K562 (cell line): ENCODE measurements at regions not wholly inside any gene's neighbourhood (a gene's known extent, or its start where the extent isn't known, plus 50 kb on each side); places are given as distances from the start of the nearest gene placed in this dataset.

Experiments
- ATAC-seq: fragments of 200-7000 bp; cut with Tn5 transposase; 3 replicates; pipeline ENCODE4 v1.9.1; 2020; ENCODE audit warnings: moderate library complexity
- BruUV-seq: library from RNA; stranded (reverse); fragments of 400-500 nt; replicated peaks from 2 replicates; lab custom pipeline; 2021; lab: Mats Ljungman, UMichigan
- CTCF ChIA-PET: fragments of 300-600 bp; formaldehyde crosslinking; extraction: SDS; loops from one replicate; lab custom pipeline; 2021; ENCODE audit warnings: low intra/inter-chr PET ratio; lab: Yijun Ruan, JAX
- POLR2A ChIA-PET: fragments of 300-600, 350-650 bp; sonication (Branson Sonifier 250); formaldehyde crosslinking; extraction: SDS; loops from one replicate; lab custom pipeline; 2021; ENCODE audit warnings: antibody characterized with exemption, inconsistent platforms; lab: Yijun Ruan, JAX
- DNase-seq, 4 experiments: peaks; one replicate each; pipeline versions ENCODE4 v3.0.0 to v3.0.0-alpha.2; 2011 to 2018; ENCODE audit warnings: low spot score in 3 of 4, mixed read lengths in 3 of 4; ENCODE audit errors: extremely low read depth in 1 of 4
- FAIRE-seq: peaks from 2 replicates; lab custom pipeline; 2011; peaks lifted over from hg19 to GRCh38; lab: Jason Lieb, UNC
- H2AFZ ChIP-seq: 2 replicates; pipeline ENCODE4 v1.6.0; 2011; ENCODE audit warnings: low read depth, low read length, control low read depth, inconsistent platforms
- H3K27ac ChIP-seq: fragments of 200-600 bp; 3 replicates; pipeline ENCODE4 v1.8.0; 2011; ENCODE audit warnings: low read depth, mild to moderate bottlenecking, control low read depth, inconsistent platforms, low read length, moderate library complexity, mixed read lengths; ENCODE audit errors: extremely low read depth
- H3K27me3 ChIP-seq, 2 experiments: fragments of 300-600 bp in 1 of 2; 2 replicates in 1 of 2; 3 replicates in 1 of 2; pipeline versions ENCODE4 v1.6.0 to v1.8.0; 2011; ENCODE audit warnings: inconsistent platforms in 2 of 2, low read length in 2 of 2, mild to moderate bottlenecking in 1 of 2, mixed read lengths in 1 of 2, moderate library complexity in 1 of 2; ENCODE audit not compliant: control insufficient read depth in 2 of 2, insufficient read depth in 2 of 2
- H3K36me3 ChIP-seq: fragments of 300-600 bp; 3 replicates; pipeline ENCODE4 v1.8.0; 2011; ENCODE audit warnings: mild to moderate bottlenecking, low read length, inconsistent platforms; ENCODE audit not compliant: control insufficient read depth, insufficient read depth
- H3K4me1 ChIP-seq, 2 experiments: fragments of 200-600 bp in 1 of 2; replicated peaks in 1 of 2; 2 replicates in 1 of 2; 3 replicates in 1 of 2; pipeline versions ENCODE4 v1.5.1 to v1.8.0; 2011; ENCODE audit warnings: inconsistent platforms in 2 of 2, low read length in 2 of 2, mild to moderate bottlenecking in 1 of 2, mixed read lengths in 1 of 2, moderate library complexity in 1 of 2; ENCODE audit not compliant: control insufficient read depth in 2 of 2, insufficient read depth in 2 of 2
- H3K4me2 ChIP-seq: 2 replicates; pipeline ENCODE4 v1.6.1; 2011; ENCODE audit warnings: low read length, control low read depth, inconsistent platforms, mixed read lengths; ENCODE audit not compliant: insufficient read depth
- H3K4me3 ChIP-seq: fragments of 200-600 bp; sonication (generic), shearing (Covaris generic); 2 replicates; pipeline ENCODE4 v1.5.1; 2016; ENCODE audit warnings: control low read depth, inconsistent platforms
- H3K79me2 ChIP-seq: fragments of 200-600 bp; 3 replicates; pipeline ENCODE4 v1.8.0; 2011; ENCODE audit warnings: low read length, inconsistent platforms; ENCODE audit not compliant: control insufficient read depth, insufficient read depth
- H3K9ac ChIP-seq, 2 experiments: 2 replicates each; pipeline versions ENCODE4 v1.6.0 to v1.6.1; 2011; ENCODE audit warnings: low read depth in 2 of 2, low read length in 2 of 2, control low read depth in 1 of 2, inconsistent platforms in 1 of 2, mild to moderate bottlenecking in 1 of 2, mixed read lengths in 1 of 2; ENCODE audit not compliant: insufficient read depth in 1 of 2
- H3K9me1 ChIP-seq: one replicate; pipeline ENCODE4 v1.6.0; 2011; ENCODE audit warnings: inconsistent platforms, mild to moderate bottlenecking, low read length, moderate library complexity; ENCODE audit not compliant: control insufficient read depth, insufficient read depth
- H3K9me3 ChIP-seq: replicated peaks from 2 replicates; pipeline ENCODE4 v1.5.1; 2011; ENCODE audit warnings: low read depth, low read length, inconsistent platforms; ENCODE audit not compliant: control insufficient read depth, insufficient read depth
- H4K20me1 ChIP-seq: replicated peaks from 2 replicates; pipeline ENCODE4 v1.6.1; 2011; ENCODE audit warnings: low read length, inconsistent platforms, mixed read lengths; ENCODE audit not compliant: control insufficient read depth, insufficient read depth
- MCM2 ChIP-seq: fragments of 450-650 bp; IDR thresholded peaks from 2 replicates; pipeline ENCODE4 v1.6.1; 2017; ENCODE audit warnings: low read depth, mild to moderate bottlenecking
- ZNF696 ChIP-seq: fragments of 250-450 bp; sonication (Bioruptor Pico); conservative IDR thresholded peaks from 2 replicates; pipeline ENCODE4 v1.4.0; 2020; ENCODE audit warnings: mild to moderate bottlenecking, moderate library complexity
- ZNF717 ChIP-seq: fragments of 250-450 bp; sonication (Bioruptor Pico); IDR thresholded peaks from 2 replicates; pipeline ENCODE4 v1.5.0; 2021
- WGBS: fragments of 100-300 bp; shearing (Covaris generic); methylation state at CpG from one replicate; pipeline ENCODE4 v1.1.6; 2016; ENCODE audit warnings: low coverage, mixed read lengths; ENCODE audit not compliant: insufficient coverage; ENCODE audit errors: missing lambda C conversion rate; 5-methylcytosine and 5-hydroxymethylcytosine counted together
- in situ Hi-C: fragments of 300-500 bp; cut with MboI; formaldehyde crosslinking; loops from 4 replicates; pipeline ENCODE4 v1.15.0; 2018; ENCODE audit warnings: inconsistent platforms, mixed read lengths
- intact Hi-C: fragments of 100-400 bp; cut with micrococcal nuclease; formaldehyde crosslinking; loops from 2 replicates; pipeline ENCODE4 v1.14.2; 2022
- TF ChIP-seq, protein P1 (sequence below): sonication (generic); formaldehyde crosslinking; IDR thresholded peaks from 2 replicates; pipeline ENCODE4 v1.8.0; 2022; ENCODE audit warnings: missing genetic modification reagents, mild to moderate bottlenecking, moderate library complexity, borderline replicate concordance
- TF ChIP-seq, protein P2 (sequence below): sonication (generic); formaldehyde crosslinking; IDR thresholded peaks from 2 replicates; pipeline ENCODE4 v1.8.1; 2023; ENCODE audit warnings: missing genetic modification reagents, mild to moderate bottlenecking, borderline replicate concordance
- TF ChIP-seq, protein P3 (sequence below): fragments of 250-450 bp; sonication (Bioruptor Pico); IDR thresholded peaks from 2 replicates; pipeline ENCODE4 v1.4.0; 2020; ENCODE audit warnings: mild to moderate bottlenecking
- TF ChIP-seq, protein P4 (sequence below): fragments of 450-650 bp; IDR thresholded peaks from 2 replicates; pipeline ENCODE4 v1.6.1; 2016; ENCODE audit warnings: mild to moderate bottlenecking
- TF ChIP-seq, protein P5 (sequence below): sonication (generic); formaldehyde crosslinking; IDR thresholded peaks from 2 replicates; pipeline ENCODE4 v1.8.0; 2023; ENCODE audit warnings: mild to moderate bottlenecking, missing genetic modification reagents
- TF ChIP-seq, protein P6 (sequence below): sonication (generic); formaldehyde crosslinking; IDR thresholded peaks from 2 replicates; pipeline ENCODE4 v1.8.1; 2023; ENCODE audit warnings: mild to moderate bottlenecking, missing genetic modification reagents

DNA sequence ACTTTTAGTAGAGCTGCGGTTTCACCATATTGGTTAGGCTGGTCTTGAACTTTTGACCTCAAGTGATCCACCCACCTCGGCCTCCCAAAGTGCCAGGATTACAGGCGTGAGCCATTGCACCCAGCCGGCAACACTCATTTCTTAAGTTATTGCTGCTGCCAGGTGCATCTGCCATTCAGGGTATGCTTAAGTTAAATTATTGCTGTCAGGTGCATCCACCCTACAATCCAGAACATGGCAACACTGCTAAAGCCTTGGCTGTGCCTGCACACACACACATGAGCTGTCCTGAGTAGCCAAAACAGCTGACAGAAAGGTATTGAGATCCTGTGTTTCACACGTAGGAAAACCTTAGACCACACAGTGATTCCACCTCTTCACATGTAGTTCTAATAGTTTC, 148.2 kb downstream of the FAM161A start:
- in situ Hi-C loops, result no loop called here
- intact Hi-C loops, result no loop called here
- FAIRE-seq (no peak), ATAC-seq (no peak), DNase-seq (no peak)
- Histone ChIP-seq H3K4me3 (no peak overlapping the region), H3K27me3 (peaks cover 1 to 8% of the 10 kb centered on the region in 2 experiments; a peak in 4 of 5 replicates), H2AFZ (no peak overlapping the region), H3K4me1 (peaks cover 0 to 3% of the 10 kb centered on the region in 2 experiments; a peak in 1 of 5 replicates), H3K36me3 (no peaks in the 10 kb centered on the region), H3K79me2 (no peaks in the 10 kb centered on the region), H4K20me1 (no peaks in the 10 kb centered on the region), H3K4me2 (no peak overlapping the region), H3K9me1 (no peaks in the 10 kb centered on the region), H3K9me3 (no peaks in the 10 kb centered on the region), H3K27ac (no peak overlapping the region), H3K9ac (no peak overlapping the region)
- CTCF ChIA-PET, result no interaction called here
- no TSS peak for BruUV-seq
- POLR2A ChIA-PET, result no interaction called here
- WGBS, result 12% methylated on average over 5 of the region's 5 CpGs
- TF ChIP-seq, protein P1, sequence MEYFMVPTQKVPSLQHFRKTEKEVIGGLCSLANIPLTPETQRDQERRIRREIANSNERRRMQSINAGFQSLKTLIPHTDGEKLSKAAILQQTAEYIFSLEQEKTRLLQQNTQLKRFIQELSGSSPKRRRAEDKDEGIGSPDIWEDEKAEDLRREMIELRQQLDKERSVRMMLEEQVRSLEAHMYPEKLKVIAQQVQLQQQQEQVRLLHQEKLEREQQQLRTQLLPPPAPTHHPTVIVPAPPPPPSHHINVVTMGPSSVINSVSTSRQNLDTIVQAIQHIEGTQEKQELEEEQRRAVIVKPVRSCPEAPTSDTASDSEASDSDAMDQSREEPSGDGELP (CRISPR knock-in tag), result no peak
- TF ChIP-seq ZNF696 (CRISPR knock-in tag) (no peak), MCM2 (no peak), ZNF717 (CRISPR knock-in tag) (no peak)
- TF ChIP-seq, protein P2, sequence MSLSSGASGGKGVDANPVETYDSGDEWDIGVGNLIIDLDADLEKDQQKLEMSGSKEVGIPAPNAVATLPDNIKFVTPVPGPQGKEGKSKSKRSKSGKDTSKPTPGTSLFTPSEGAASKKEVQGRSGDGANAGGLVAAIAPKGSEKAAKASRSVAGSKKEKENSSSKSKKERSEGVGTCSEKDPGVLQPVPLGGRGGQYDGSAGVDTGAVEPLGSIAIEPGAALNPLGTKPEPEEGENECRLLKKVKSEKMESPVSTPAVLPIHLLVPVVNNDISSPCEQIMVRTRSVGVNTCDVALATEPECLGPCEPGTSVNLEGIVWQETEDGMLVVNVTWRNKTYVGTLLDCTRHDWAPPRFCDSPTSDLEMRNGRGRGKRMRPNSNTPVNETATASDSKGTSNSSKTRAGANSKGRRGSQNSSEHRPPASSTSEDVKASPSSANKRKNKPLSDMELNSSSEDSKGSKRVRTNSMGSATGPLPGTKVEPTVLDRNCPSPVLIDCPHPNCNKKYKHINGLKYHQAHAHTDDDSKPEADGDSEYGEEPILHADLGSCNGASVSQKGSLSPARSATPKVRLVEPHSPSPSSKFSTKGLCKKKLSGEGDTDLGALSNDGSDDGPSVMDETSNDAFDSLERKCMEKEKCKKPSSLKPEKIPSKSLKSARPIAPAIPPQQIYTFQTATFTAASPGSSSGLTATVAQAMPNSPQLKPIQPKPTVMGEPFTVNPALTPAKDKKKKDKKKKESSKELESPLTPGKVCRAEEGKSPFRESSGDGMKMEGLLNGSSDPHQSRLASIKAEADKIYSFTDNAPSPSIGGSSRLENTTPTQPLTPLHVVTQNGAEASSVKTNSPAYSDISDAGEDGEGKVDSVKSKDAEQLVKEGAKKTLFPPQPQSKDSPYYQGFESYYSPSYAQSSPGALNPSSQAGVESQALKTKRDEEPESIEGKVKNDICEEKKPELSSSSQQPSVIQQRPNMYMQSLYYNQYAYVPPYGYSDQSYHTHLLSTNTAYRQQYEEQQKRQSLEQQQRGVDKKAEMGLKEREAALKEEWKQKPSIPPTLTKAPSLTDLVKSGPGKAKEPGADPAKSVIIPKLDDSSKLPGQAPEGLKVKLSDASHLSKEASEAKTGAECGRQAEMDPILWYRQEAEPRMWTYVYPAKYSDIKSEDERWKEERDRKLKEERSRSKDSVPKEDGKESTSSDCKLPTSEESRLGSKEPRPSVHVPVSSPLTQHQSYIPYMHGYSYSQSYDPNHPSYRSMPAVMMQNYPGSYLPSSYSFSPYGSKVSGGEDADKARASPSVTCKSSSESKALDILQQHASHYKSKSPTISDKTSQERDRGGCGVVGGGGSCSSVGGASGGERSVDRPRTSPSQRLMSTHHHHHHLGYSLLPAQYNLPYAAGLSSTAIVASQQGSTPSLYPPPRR (CRISPR knock-in tag), result no peak
- TF ChIP-seq, protein P3, sequence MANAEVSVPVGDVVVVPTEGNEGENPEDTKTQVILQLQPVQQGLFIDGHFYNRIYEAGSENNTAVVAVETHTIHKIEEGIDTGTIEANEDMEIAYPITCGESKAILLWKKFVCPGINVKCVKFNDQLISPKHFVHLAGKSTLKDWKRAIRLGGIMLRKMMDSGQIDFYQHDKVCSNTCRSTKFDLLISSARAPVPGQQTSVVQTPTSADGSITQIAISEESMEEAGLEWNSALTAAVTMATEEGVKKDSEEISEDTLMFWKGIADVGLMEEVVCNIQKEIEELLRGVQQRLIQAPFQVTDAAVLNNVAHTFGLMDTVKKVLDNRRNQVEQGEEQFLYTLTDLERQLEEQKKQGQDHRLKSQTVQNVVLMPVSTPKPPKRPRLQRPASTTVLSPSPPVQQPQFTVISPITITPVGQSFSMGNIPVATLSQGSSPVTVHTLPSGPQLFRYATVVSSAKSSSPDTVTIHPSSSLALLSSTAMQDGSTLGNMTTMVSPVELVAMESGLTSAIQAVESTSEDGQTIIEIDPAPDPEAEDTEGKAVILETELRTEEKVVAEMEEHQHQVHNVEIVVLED (CRISPR knock-in tag), result no peak
- TF ChIP-seq, protein P4, sequence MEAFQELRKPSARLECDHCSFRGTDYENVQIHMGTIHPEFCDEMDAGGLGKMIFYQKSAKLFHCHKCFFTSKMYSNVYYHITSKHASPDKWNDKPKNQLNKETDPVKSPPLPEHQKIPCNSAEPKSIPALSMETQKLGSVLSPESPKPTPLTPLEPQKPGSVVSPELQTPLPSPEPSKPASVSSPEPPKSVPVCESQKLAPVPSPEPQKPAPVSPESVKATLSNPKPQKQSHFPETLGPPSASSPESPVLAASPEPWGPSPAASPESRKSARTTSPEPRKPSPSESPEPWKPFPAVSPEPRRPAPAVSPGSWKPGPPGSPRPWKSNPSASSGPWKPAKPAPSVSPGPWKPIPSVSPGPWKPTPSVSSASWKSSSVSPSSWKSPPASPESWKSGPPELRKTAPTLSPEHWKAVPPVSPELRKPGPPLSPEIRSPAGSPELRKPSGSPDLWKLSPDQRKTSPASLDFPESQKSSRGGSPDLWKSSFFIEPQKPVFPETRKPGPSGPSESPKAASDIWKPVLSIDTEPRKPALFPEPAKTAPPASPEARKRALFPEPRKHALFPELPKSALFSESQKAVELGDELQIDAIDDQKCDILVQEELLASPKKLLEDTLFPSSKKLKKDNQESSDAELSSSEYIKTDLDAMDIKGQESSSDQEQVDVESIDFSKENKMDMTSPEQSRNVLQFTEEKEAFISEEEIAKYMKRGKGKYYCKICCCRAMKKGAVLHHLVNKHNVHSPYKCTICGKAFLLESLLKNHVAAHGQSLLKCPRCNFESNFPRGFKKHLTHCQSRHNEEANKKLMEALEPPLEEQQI, result no peak
- TF ChIP-seq, protein P5, sequence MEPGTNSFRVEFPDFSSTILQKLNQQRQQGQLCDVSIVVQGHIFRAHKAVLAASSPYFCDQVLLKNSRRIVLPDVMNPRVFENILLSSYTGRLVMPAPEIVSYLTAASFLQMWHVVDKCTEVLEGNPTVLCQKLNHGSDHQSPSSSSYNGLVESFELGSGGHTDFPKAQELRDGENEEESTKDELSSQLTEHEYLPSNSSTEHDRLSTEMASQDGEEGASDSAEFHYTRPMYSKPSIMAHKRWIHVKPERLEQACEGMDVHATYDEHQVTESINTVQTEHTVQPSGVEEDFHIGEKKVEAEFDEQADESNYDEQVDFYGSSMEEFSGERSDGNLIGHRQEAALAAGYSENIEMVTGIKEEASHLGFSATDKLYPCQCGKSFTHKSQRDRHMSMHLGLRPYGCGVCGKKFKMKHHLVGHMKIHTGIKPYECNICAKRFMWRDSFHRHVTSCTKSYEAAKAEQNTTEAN (CRISPR knock-in tag), result no peak
- TF ChIP-seq, protein P6, sequence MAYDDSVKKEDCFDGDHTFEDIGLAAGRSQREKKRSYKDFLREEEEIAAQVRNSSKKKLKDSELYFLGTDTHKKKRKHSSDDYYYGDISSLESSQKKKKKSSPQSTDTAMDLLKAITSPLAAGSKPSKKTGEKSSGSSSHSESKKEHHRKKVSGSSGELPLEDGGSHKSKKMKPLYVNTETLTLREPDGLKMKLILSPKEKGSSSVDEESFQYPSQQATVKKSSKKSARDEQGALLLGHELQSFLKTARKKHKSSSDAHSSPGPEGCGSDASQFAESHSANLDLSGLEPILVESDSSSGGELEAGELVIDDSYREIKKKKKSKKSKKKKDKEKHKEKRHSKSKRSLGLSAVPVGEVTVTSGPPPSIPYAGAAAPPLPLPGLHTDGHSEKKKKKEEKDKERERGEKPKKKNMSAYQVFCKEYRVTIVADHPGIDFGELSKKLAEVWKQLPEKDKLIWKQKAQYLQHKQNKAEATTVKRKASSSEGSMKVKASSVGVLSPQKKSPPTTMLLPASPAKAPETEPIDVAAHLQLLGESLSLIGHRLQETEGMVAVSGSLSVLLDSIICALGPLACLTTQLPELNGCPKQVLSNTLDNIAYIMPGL (CRISPR knock-in tag), result no peak
